DOHH2 (cell line): ENCODE measurements at regions not wholly inside any gene's neighbourhood (a gene's known extent, or its start where the extent isn't known, plus 50 kb on each side); places are given as distances from the start of the nearest gene placed in this dataset.

ENCODE experiments used
- CTCF ChIP-seq: fragments of 200-600 bp; sonication (generic); IDR thresholded peaks from one replicate; pipeline ENCODE4 v1.5.1; 2014; ENCODE audit warnings: antibody characterized with exemption, mild to moderate bottlenecking, low read depth, low read length; ENCODE audit not compliant: poor library complexity, severe bottlenecking
- EZH2phosphoT487 ChIP-seq: fragments of 200-600 bp; sonication (generic); IDR thresholded peaks from 2 replicates; pipeline ENCODE4 v1.6.1; 2017; ENCODE audit warnings: borderline replicate concordance, mild to moderate bottlenecking, antibody characterized with exemption, low read length, moderate library complexity, mixed read lengths

- TF ChIP-seq CTCF: no peak
- no peak for TF ChIP-seq EZH2phosphoT487
Observed at GRCh38 chr2:57740891-57741290, 305.7 kb upstream of the VRK2 start.
